Lower lobe of right lung (tissue), 2 donors: ENCODE measurements at regions not wholly inside any gene's neighbourhood (a gene's known extent, or its start where the extent isn't known, plus 50 kb on each side); places are given as distances from the start of the nearest gene placed in this dataset.
"Not testable (repeated sequence)": the region's sequence is repeated elsewhere in the genome, so short reads cannot be mapped to it uniquely, and the experiment has no call there.

ENCODE experiments used
- ATAC-seq, 2 donors: fragments of 200-7000 bp; cut with Tn5 transposase; one replicate each; pipeline ENCODE4 v1.9.1; 2020 to 2022; ENCODE audit warnings: mild to moderate bottlenecking in 2 of 2, moderate library complexity in 2 of 2
- DNase-seq: peaks from one replicate; pipeline ENCODE4 v3.0.0-alpha.2; 2020
- H3K27ac ChIP-seq: fragments of 200-600 bp; one replicate; pipeline ENCODE4 v1.8.0; 2022
- H3K27me3 ChIP-seq: fragments of 200-600 bp; one replicate; pipeline ENCODE4 v1.8.0; 2022; ENCODE audit warnings: low read depth
- H3K36me3 ChIP-seq: fragments of 200-600 bp; one replicate; pipeline ENCODE4 v1.8.0; 2022; ENCODE audit warnings: mild to moderate bottlenecking
- H3K4me1 ChIP-seq: fragments of 200-600 bp; one replicate; pipeline ENCODE4 v1.8.0; 2022
- H3K4me3 ChIP-seq: fragments of 200-600 bp; one replicate; pipeline ENCODE4 v1.8.0; 2022; ENCODE audit warnings: mild to moderate bottlenecking
- H3K9me3 ChIP-seq: fragments of 200-600 bp; one replicate; pipeline ENCODE4 v1.8.0; 2022
- intact Hi-C: fragments of 100-400 bp; cut with DNase I; formaldehyde crosslinking; loops from one replicate; pipeline ENCODE4 v1.11.0; 2022
- donor health status: DM: no; HTN: yes; CAD: no; lungs with severe emphysema.

- H3K9me3 ChIP-seq, H3K4me1 ChIP-seq, intact Hi-C loops, ATAC-seq, H3K27ac ChIP-seq, H3K4me3 ChIP-seq, H3K27me3 ChIP-seq, DNase-seq: not testable (repeated sequence)
- H3K36me3 ChIP-seq: peaks cover 14% of the 10 kb centered on the region
Observed at GRCh38 chr1:120465900-120466299, 51.1 kb downstream of the NBPF8 start.

- H3K4me3 ChIP-seq, H3K36me3 ChIP-seq, DNase-seq, intact Hi-C loops, ATAC-seq, H3K4me1 ChIP-seq, H3K27ac ChIP-seq, H3K9me3 ChIP-seq, H3K27me3 ChIP-seq: not testable (repeated sequence)
Observed at GRCh38 chr1:120477663-120478062, 62.8 kb downstream of the NBPF8 start.

DNA sequence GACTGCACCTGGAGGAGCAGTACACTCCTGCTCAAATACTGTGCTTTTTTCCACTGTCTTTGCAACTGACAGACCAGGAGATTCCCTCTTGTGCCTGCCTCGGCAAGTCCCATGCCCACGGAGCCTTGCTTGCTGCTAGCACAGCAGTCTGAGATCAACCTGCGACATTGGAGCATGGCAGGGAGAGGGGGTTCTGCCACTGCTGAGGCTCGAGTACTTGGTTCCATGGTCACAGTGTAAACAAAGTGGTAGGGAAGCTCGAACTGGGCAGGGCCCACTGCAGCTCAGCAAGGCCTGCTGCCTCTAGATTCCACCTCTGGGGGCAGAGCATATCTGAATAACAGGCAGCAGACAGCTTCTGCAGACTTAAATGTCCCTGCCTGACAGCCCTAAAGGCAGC is 63.6 kb downstream of the NBPF8 start:
- intact Hi-C loops, DNase-seq, ATAC-seq: not testable (repeated sequence)

GRCh38 chr1:120487542-120487941 is 72.7 kb downstream of the NBPF8 start:
- H3K36me3 ChIP-seq: peaks cover 32% of the 10 kb centered on the region
- DNase-seq, intact Hi-C loops, H3K4me3 ChIP-seq, H3K27me3 ChIP-seq, H3K27ac ChIP-seq, ATAC-seq, H3K9me3 ChIP-seq, H3K4me1 ChIP-seq: not testable (repeated sequence)

More for the DNA sequence above, 63.6 kb downstream of the NBPF8 start:
- not testable (repeated sequence) for H3K4me3 ChIP-seq, H3K36me3 ChIP-seq, H3K4me1 ChIP-seq, H3K27ac ChIP-seq, H3K9me3 ChIP-seq, H3K27me3 ChIP-seq

GRCh38 chr1:120489217-120489616 is 74.4 kb downstream of the NBPF8 start:
- DNase-seq, H3K27me3 ChIP-seq, H3K9me3 ChIP-seq, ATAC-seq, H3K27ac ChIP-seq, intact Hi-C loops, H3K4me1 ChIP-seq, H3K4me3 ChIP-seq: not testable (repeated sequence)
- peaks cover 35% of the 10 kb centered on the region for H3K36me3 ChIP-seq

DNA sequence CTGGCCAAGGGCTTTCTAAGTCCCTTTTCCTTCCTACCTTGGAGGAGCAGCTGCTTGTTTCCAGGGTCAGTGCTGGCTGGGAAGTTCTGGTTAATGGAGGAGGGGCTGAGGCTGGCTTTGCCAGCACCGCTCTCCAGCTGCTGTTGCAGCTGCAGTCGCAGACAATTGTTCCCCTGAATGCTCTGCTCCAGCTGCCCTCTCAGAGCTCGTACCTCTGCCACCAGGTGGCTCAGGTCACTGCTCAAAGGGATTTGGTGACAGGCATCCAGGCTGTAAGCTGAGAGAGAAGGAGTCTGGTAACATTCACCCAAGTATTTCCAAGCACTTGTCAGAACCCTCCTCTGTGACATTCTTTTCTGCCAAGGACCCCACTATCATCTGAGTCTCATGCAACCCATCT is 82.3 kb downstream of the NBPF8 start:
- H3K4me1 ChIP-seq, DNase-seq, H3K27me3 ChIP-seq, intact Hi-C loops, H3K27ac ChIP-seq, H3K9me3 ChIP-seq, H3K4me3 ChIP-seq, ATAC-seq: not testable (repeated sequence)
- H3K36me3 ChIP-seq: peaks cover 20% of the 10 kb centered on the region

DNA sequence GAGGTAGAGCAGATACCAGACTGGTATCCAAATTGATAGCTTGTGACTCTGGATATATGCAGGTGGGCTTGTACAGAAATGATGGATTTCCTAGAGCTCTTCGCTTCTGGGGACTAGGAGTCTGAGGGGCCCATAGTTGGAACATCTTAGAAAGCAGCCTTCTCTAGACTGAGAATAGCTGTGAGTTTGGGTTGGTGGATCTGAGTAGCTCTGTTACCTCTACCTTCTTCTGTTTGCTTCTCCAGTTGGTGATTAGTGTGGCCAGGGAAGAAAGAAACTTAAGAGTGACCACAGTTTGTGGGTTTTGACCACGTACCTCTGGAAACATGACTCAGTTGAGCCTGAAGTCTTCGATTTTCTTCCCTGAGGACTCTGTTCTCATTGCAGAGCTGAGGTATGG is 88.4 kb downstream of the NBPF8 start:
- intact Hi-C loops: not testable (repeated sequence)

DNA sequence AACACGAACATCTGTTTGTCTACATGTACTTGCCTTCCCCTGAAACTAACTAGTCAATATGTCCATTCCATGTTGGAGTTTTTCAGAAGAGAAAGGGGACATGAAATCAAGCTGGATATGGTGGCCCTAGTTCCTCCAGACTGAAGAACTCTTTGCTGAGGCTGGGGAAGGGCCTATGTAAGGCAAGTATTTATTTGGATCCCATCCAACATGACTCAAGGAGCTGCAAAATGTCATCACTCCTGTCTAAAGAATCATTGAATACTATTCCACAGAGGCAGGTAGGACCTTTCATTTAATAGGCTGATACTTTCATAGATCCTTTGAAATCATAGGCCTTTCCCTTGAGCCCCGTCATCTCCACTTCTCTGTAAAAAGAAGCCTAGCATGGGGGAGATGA is 91.5 kb downstream of the NBPF8 start:
- DNase-seq, H3K4me1 ChIP-seq, ATAC-seq, H3K27me3 ChIP-seq, H3K27ac ChIP-seq, H3K9me3 ChIP-seq, H3K4me3 ChIP-seq, intact Hi-C loops: not testable (repeated sequence)
- peaks cover 12% of the 10 kb centered on the region for H3K36me3 ChIP-seq

More for the DNA sequence above, 88.4 kb downstream of the NBPF8 start:
- not testable (repeated sequence) for H3K27ac ChIP-seq, DNase-seq, H3K9me3 ChIP-seq, ATAC-seq, H3K4me3 ChIP-seq, H3K4me1 ChIP-seq, H3K27me3 ChIP-seq
- H3K36me3 ChIP-seq: peaks cover 13% of the 10 kb centered on the region

DNA sequence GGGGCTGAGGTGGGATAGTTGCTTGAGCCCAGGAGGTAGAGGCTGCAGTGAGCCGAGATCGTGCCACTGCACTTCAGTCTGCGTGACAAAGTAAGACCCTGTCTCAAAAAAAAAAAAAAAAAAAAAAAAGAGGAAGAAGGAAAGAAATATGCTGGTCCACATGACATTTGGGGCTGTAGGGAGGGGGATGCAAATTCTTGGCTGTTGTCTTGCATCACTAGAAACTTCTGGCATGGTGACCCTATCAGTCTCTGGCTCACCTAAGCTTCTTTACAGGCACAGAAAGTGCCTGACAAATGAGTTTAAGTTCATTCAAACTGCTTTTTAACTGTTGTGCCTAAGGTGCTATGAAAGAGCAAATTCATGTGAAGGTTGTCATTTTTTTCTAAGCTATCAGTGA is 93.5 kb downstream of the NBPF8 start:
- H3K4me1 ChIP-seq, DNase-seq, H3K9me3 ChIP-seq, ATAC-seq, intact Hi-C loops, H3K27me3 ChIP-seq, H3K27ac ChIP-seq, H3K4me3 ChIP-seq: not testable (repeated sequence)
- H3K36me3 ChIP-seq: peaks cover 23% of the 10 kb centered on the region

DNA sequence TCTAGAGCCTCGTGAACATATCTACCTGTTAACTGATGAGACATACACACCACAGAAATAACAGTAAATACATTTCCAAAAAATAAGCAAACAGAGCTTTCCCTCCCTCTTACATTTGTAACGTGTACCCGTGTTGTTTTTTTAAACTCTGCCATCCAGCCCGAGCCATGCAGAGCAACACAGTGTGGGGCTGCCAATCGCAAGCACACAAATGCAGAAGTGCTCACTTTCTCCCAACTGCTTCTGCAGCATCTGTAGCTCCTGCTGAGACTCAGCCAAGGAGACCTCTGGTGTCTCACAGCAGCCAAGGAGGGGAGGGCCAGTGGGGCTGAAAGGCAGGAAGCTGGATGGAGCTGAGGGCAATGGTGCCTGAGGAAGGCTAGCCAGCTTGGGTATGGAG is 94.4 kb downstream of the NBPF8 start:
- H3K4me3 ChIP-seq, ATAC-seq, H3K4me1 ChIP-seq, DNase-seq, H3K9me3 ChIP-seq, H3K27ac ChIP-seq, intact Hi-C loops, H3K27me3 ChIP-seq: not testable (repeated sequence)
- peaks cover 21% of the 10 kb centered on the region for H3K36me3 ChIP-seq

GRCh38 chr1:120513099-120513498 is 98.3 kb downstream of the NBPF8 start:
- H3K27ac ChIP-seq, intact Hi-C loops, ATAC-seq, DNase-seq, H3K4me1 ChIP-seq, H3K27me3 ChIP-seq, H3K9me3 ChIP-seq, H3K4me3 ChIP-seq: not testable (repeated sequence)
- peaks cover 21% of the 10 kb centered on the region for H3K36me3 ChIP-seq

DNA sequence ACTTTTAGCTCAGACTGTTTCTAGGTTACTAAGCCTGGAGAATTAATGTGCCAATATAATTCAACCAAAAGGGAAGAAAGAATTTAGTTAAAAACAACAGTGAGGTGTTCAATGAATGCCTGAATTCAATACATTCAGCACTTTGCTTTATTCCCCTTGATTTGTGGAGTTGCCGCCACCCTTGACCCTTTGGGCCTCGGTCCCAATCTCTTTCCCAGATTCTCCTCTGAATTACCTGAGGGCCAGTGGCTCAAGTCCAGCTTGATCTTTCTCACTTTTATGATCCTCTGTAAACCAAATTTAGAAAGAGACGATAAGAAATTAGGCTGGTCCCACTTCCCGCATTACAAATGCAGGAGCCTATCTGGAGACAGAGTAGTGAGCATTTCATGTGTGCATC is 98.7 kb downstream of the NBPF8 start:
- ATAC-seq, DNase-seq, H3K4me1 ChIP-seq, H3K27me3 ChIP-seq, H3K9me3 ChIP-seq, H3K27ac ChIP-seq, intact Hi-C loops, H3K4me3 ChIP-seq: not testable (repeated sequence)
- H3K36me3 ChIP-seq: peaks cover 21% of the 10 kb centered on the region

- H3K4me1 ChIP-seq, DNase-seq, H3K9me3 ChIP-seq, H3K27ac ChIP-seq, H3K36me3 ChIP-seq, H3K27me3 ChIP-seq, intact Hi-C loops, ATAC-seq, H3K4me3 ChIP-seq: not testable (repeated sequence)
Observed at GRCh38 chr1:120519196-120519595, 104.4 kb downstream of the NBPF8 start.

GRCh38 chr1:120524416-120524815 is 109.6 kb downstream of the NBPF8 start:
- DNase-seq, intact Hi-C loops, H3K36me3 ChIP-seq, H3K9me3 ChIP-seq, H3K27me3 ChIP-seq, H3K4me3 ChIP-seq, H3K4me1 ChIP-seq, H3K27ac ChIP-seq, ATAC-seq: not testable (repeated sequence)

- H3K36me3 ChIP-seq, DNase-seq, H3K4me3 ChIP-seq, H3K27me3 ChIP-seq, H3K4me1 ChIP-seq, H3K27ac ChIP-seq, ATAC-seq, H3K9me3 ChIP-seq, intact Hi-C loops: not testable (repeated sequence)
Observed at GRCh38 chr1:120525386-120525785, 110.6 kb downstream of the NBPF8 start.
